ENCODE measurements at regions not wholly inside any gene's neighbourhood (a gene's known extent, or its start where the extent isn't known, plus 50 kb on each side); places are given as distances from the start of the nearest gene placed in this dataset.

DNA sequence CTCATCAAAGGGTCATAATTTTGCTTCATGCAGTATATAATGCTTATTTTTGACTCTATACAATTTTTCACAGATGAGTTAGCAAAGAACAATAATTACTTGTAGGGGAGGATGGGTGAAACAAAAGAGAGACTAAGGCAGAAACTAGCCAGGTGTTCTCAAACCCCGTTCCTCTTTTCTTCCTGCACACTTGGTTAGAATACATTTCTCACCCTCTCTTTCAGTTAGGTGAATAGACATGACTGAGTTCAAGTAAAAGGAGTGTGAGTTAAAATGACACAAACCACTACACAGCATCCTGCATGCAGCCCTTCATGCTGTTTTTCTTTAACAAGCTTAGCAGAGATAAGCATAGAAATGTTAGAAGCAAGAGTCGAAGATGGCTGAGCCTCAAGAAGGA, 922.2 kb downstream of the TBL1XR1 start:
- no peak for TF ChIP-seq POLR2A (IDR thresholded peaks at IDR 0.05; ENCODE audit: low read length)
- TF ChIP-seq GATA1 (IDR thresholded peaks at IDR 0.05; ENCODE audit: low read depth, low read length) = no peak

Data from erythroblast (primary cell).